HCT116 (cell line): ENCODE measurements at regions not wholly inside any gene's neighbourhood (a gene's known extent, or its start where the extent isn't known, plus 50 kb on each side); places are given as distances from the start of the nearest gene placed in this dataset.

Experiments
- ATAC-seq: fragments of 200-7000 bp; cut with Tn5 transposase; 2 replicates; pipeline ENCODE4 v1.9.1; 2020; ENCODE audit warnings: mild to moderate bottlenecking, moderate library complexity
- BruUV-seq: library from RNA; stranded (reverse); fragments of 400-500 nt; replicated peaks from 2 replicates; lab custom pipeline; 2021; lab: Mats Ljungman, UMichigan
- CTCF ChIA-PET: fragments of 300-600 bp; sonication (Branson Sonifier 250); formaldehyde crosslinking; loops from one replicate; lab custom pipeline; 2021; ENCODE audit warnings: antibody characterized with exemption; lab: Charles Lee
- POLR2A ChIA-PET: fragments of 300-600, 350-600 bp; sonication (Branson Sonifier 250); formaldehyde crosslinking; loops from one replicate; lab custom pipeline; 2021; ENCODE audit warnings: antibody characterized with exemption; lab: Charles Lee
- RAD21 ChIA-PET, 2 experiments: fragments of 300-600 bp; sonication (Branson Sonifier 250); formaldehyde crosslinking; loops; one replicate each; lab custom pipeline; 2023; ENCODE audit warnings: low total read pairs in 2 of 2; ENCODE audit not compliant: uncharacterized antibody in 2 of 2, unreplicated experiment in 2 of 2, low non-redundant PET in 1 of 2; lab: Charles Lee
- DNase-seq: peaks from one replicate; pipeline ENCODE4 v3.0.0-alpha.2; 2010; ENCODE audit warnings: low read depth, low spot score
- H2AFZ ChIP-seq: fragments of 200-600 bp; shearing (Covaris generic), sonication (generic); 2 replicates; pipeline ENCODE4 v1.6.1; 2017; ENCODE audit warnings: low read depth, mixed run types, mixed read lengths, antibody characterized with exemption, low read length; ENCODE audit not compliant: poor library complexity, severe bottlenecking
- H3K27ac ChIP-seq: 2 replicates; pipeline ENCODE4 v1.5.1; 2012; ENCODE audit warnings: low read depth, low read length
- H3K27me3 ChIP-seq: fragments of 200-600 bp; sonication (generic); 2 replicates; pipeline ENCODE4 v1.6.1; 2016; ENCODE audit warnings: mixed run types, low read length, mixed read lengths; ENCODE audit not compliant: insufficient read depth
- H3K36me3 ChIP-seq, 2 experiments: fragments of 200-500 bp in 1 of 2; fragments of 200-600 bp in 1 of 2; sonication (Bioruptor generic) in 1 of 2; sonication (generic) in 1 of 2; 2 replicates each; pipeline versions ENCODE4 v1.5.1 to v1.6.1; 2014 to 2016; ENCODE audit warnings: low read length in 2 of 2, inconsistent platforms in 1 of 2, mixed read lengths in 1 of 2, mixed run types in 1 of 2; ENCODE audit not compliant: insufficient read depth in 2 of 2, control insufficient read depth in 1 of 2
- H3K4me1 ChIP-seq, 2 experiments: fragments of 200-600 bp in 1 of 2; sonication (generic) in 1 of 2; 2 replicates each; pipeline versions ENCODE4 v1.5.1 to v1.6.1; 2012 to 2017; ENCODE audit warnings: low read length in 2 of 2, inconsistent platforms in 1 of 2, mild to moderate bottlenecking in 1 of 2, mixed read lengths in 1 of 2, mixed run types in 1 of 2, moderate library complexity in 1 of 2; ENCODE audit not compliant: insufficient read depth in 2 of 2, control insufficient read depth in 1 of 2
- H3K4me2 ChIP-seq: fragments of 200-600 bp; sonication (generic); 2 replicates; pipeline ENCODE4 v1.6.1; 2017; ENCODE audit warnings: mixed run types, low read length, mixed read lengths
- H3K4me3 ChIP-seq, 2 experiments: fragments of 200-600 bp in 1 of 2; sonication (generic) in 1 of 2; replicated peaks in 1 of 2; 2 replicates each; pipeline ENCODE4 v1.5.1; 2011 to 2016; ENCODE audit warnings: low read length in 2 of 2, control low read depth in 1 of 2, low read depth in 1 of 2, mild to moderate bottlenecking in 1 of 2, mixed read lengths in 1 of 2, mixed run types in 1 of 2
- H3K79me2 ChIP-seq: fragments of 200-600 bp; sonication (generic); 2 replicates; pipeline ENCODE4 v1.6.1; 2017; ENCODE audit warnings: mild to moderate bottlenecking, mixed run types, low read length, moderate library complexity, mixed read lengths; ENCODE audit not compliant: insufficient read depth
- H3K9ac ChIP-seq: fragments of 200-600 bp; sonication (generic); 2 replicates; pipeline ENCODE4 v1.6.1; 2016; ENCODE audit warnings: low read length, mixed read lengths
- H3K9me2 ChIP-seq: fragments of 200-600 bp; sonication (generic), shearing (Covaris generic); 2 replicates; pipeline ENCODE4 v1.6.1; 2017; ENCODE audit warnings: mixed run types, mild to moderate bottlenecking, moderate library complexity; ENCODE audit not compliant: insufficient read depth
- H3K9me3 ChIP-seq, 2 experiments: fragments of 200-500 bp in 1 of 2; fragments of 200-600 bp in 1 of 2; sonication (Bioruptor generic) in 1 of 2; sonication (generic) in 1 of 2; 2 replicates each; pipeline ENCODE4 v1.6.1; 2014 to 2017; ENCODE audit warnings: low read length in 2 of 2, mixed read lengths in 2 of 2, inconsistent platforms in 1 of 2, low read depth in 1 of 2, mild to moderate bottlenecking in 1 of 2, mixed run types in 1 of 2, moderate library complexity in 1 of 2; ENCODE audit not compliant: control insufficient read depth in 1 of 2, insufficient read depth in 1 of 2
- H4K20me1 ChIP-seq: fragments of 200-600 bp; sonication (generic), shearing (Covaris generic); 2 replicates; pipeline ENCODE4 v1.6.1; 2017; ENCODE audit warnings: mixed run types, mild to moderate bottlenecking, moderate library complexity; ENCODE audit not compliant: insufficient read depth
- EZH2 ChIP-seq: fragments of 200-600 bp; sonication (generic); IDR thresholded peaks from 2 replicates; pipeline ENCODE4 v1.6.1; 2017; ENCODE audit warnings: antibody characterized with exemption, mixed run types
- FOSL1 ChIP-seq: IDR thresholded peaks from 2 replicates; pipeline ENCODE4 v1.6.1; 2012; ENCODE audit warnings: low read depth
- POLR2A ChIP-seq: IDR thresholded peaks from 2 replicates; pipeline ENCODE4 v1.7.0; 2011; ENCODE audit warnings: borderline replicate concordance; ENCODE audit not compliant: insufficient read depth, insufficient read length; ENCODE audit errors: extremely low read depth
- POLR2AphosphoS5 ChIP-seq: IDR thresholded peaks from 2 replicates; pipeline ENCODE4 v1.6.1; 2011; ENCODE audit warnings: mild to moderate bottlenecking, low read depth, low read length, moderate library complexity
- RAD21 ChIP-seq: IDR thresholded peaks from 2 replicates; pipeline ENCODE4 v1.6.1; 2012; ENCODE audit warnings: low read depth, mild to moderate bottlenecking
- SIN3A ChIP-seq: IDR thresholded peaks from 2 replicates; pipeline ENCODE4 v1.6.1; 2012; ENCODE audit warnings: low read depth
- ZBTB33 ChIP-seq: IDR thresholded peaks from 2 replicates; pipeline ENCODE4 v1.6.1; 2011; ENCODE audit warnings: mild to moderate bottlenecking, low read length, moderate library complexity; ENCODE audit not compliant: insufficient replicate concordance; ENCODE audit errors: extremely low read depth
- ZFX ChIP-seq: fragments of 450-650 bp; IDR thresholded peaks from 2 replicates; pipeline ENCODE4 v1.6.1; 2017
- ZNF274 ChIP-seq: fragments of 200-500 bp; sonication (Bioruptor generic); IDR thresholded peaks from 2 replicates; pipeline ENCODE4 v1.6.1; 2014; ENCODE audit warnings: mild to moderate bottlenecking, low read depth, low read length, inconsistent platforms
- intact Hi-C: fragments of 100-400 bp; cut with micrococcal nuclease; formaldehyde crosslinking; loops from 2 replicates; pipeline ENCODE4 v1.10.0; 2022

- Histone ChIP-seq H4K20me1 (no peaks in the 10 kb centered on the region), H2AFZ (peak overlapping the region; percentile 57), H3K4me1 (peaks cover 0 to 4% of the 10 kb centered on the region in 2 experiments; a peak in 3 of 4 replicates), H3K4me3 (no peak overlapping the region), H3K9me3 (no peaks in the 10 kb centered on the region), H3K79me2 (no peaks in the 10 kb centered on the region), H3K9me2 (no peaks in the 10 kb centered on the region), H3K9ac (no peak overlapping the region), H3K4me2 (peak overlapping the region; percentile 24; the same call in 1 of the 2 replicates), H3K36me3 (no peaks in the 10 kb centered on the region), H3K27ac (no peak overlapping the region), H3K27me3 (no peaks in the 10 kb centered on the region)
- no TSS peak for BruUV-seq
- RAD21 ChIA-PET = no interaction called here
- intact Hi-C loops = no loop called here
- POLR2A ChIA-PET = no interaction called here
- ATAC-seq = peak; percentile 61; the same call in 1 of the 2 replicates
- no peak for DNase-seq
- 0 out of 2 replicates have a peak, but pooled peaks have one; percentile 12 for TF ChIP-seq FOSL1
- TF ChIP-seq SIN3A = no peak
- CTCF ChIA-PET = no interaction called here
Measured at GRCh38 chr12:17661250-17661649, 428.7 kb downstream of the RERGL start.

- ChIA-PET CTCF (no interaction called here), POLR2A (no interaction called here), RAD21 (no interaction called here)
- Histone ChIP-seq H3K4me1 (no peaks in the 10 kb centered on the region), H3K4me2 (no peak overlapping the region), H3K36me3 (no peaks in the 10 kb centered on the region), H3K27me3 (no peaks in the 10 kb centered on the region), H3K9ac (no peak overlapping the region), H3K9me3 (no peaks in the 10 kb centered on the region), H2AFZ (no peak overlapping the region), H3K27ac (no peak overlapping the region), H3K79me2 (no peaks in the 10 kb centered on the region), H3K4me3 (no peak overlapping the region), H3K9me2 (no peaks in the 10 kb centered on the region), H4K20me1 (no peaks in the 10 kb centered on the region)
- ATAC-seq (no peak), DNase-seq (no peak)
- TF ChIP-seq ZBTB33 (no peak), EZH2 (no peak), RAD21 (no peak), POLR2A (no peak), POLR2AphosphoS5 (no peak), ZNF274 (no peak), ZFX (no peak)
- no TSS peak for BruUV-seq
- intact Hi-C loops = no loop called here
Measured at GRCh38 chr12:17652436-17652835, 437.6 kb downstream of the RERGL start.
